Breast epithelium (tissue), 4 donors: ENCODE measurements at regions not wholly inside any gene's neighbourhood (a gene's known extent, or its start where the extent isn't known, plus 50 kb on each side); places are given as distances from the start of the nearest gene placed in this dataset.

ENCODE experiments used
- DNase-seq, 2 donors: peaks; one replicate each; pipeline ENCODE4 v3.0.0-alpha.2; 2019; ENCODE audit warnings: low spot score in 2 of 2
- H3K27ac ChIP-seq, 2 donors: fragments of 200-600 bp; sonication (generic) in 1 of 2; one replicate each; pipeline ENCODE4 v1.5.1; 2016 to 2019; ENCODE audit warnings: mild to moderate bottlenecking in 1 of 2
- H3K27me3 ChIP-seq, 2 donors: fragments of 200-600 bp; sonication (generic) in 1 of 2; one replicate each; pipeline versions ENCODE4 v1.5.1 to v1.6.0; 2017 to 2019; ENCODE audit warnings: control low read depth in 1 of 2, mild to moderate bottlenecking in 1 of 2
- H3K36me3 ChIP-seq: fragments of 200-600 bp; one replicate; pipeline ENCODE4 v1.5.1; 2019
- H3K4me1 ChIP-seq, 2 donors: fragments of 200-600 bp; sonication (generic); one replicate each; pipeline ENCODE4 v1.5.1; 2016 to 2019; ENCODE audit warnings: control low read depth in 1 of 2
- H3K4me3 ChIP-seq, 3 donors: fragments of 200-600 bp; sonication (generic); 1 replicate in 2 of 3; 2 replicates in 1 of 3; pipeline ENCODE4 v1.5.1; 2016 to 2019; ENCODE audit warnings: mild to moderate bottlenecking in 3 of 3, moderate library complexity in 2 of 3
- H3K9me3 ChIP-seq, 2 donors: fragments of 200-600 bp; sonication (generic) in 1 of 2; one replicate each; pipeline ENCODE4 v1.5.1; 2016 to 2019; ENCODE audit warnings: control low read depth in 1 of 2
- CTCF ChIP-seq, 3 donors: fragments of 450-650 bp; IDR thresholded peaks; one replicate each; pipeline ENCODE4 v1.5.1; 2016 to 2017; ENCODE audit warnings: antibody characterized with exemption in 3 of 3, mild to moderate bottlenecking in 3 of 3, moderate library complexity in 3 of 3
- POLR2A ChIP-seq: fragments of 450-650 bp; IDR thresholded peaks from one replicate; pipeline ENCODE4 v1.6.1; 2016; ENCODE audit warnings: antibody characterized with exemption, mild to moderate bottlenecking, moderate library complexity
- POLR2AphosphoS5 ChIP-seq, 3 donors: sonication (generic); formaldehyde crosslinking; IDR thresholded peaks; one replicate each; pipeline ENCODE4 v1.6.1; 2017; ENCODE audit warnings: antibody characterized with exemption in 3 of 3
- intact Hi-C: fragments of 100-400 bp; cut with DNase I; formaldehyde crosslinking; loops from one replicate; pipeline ENCODE4 v1.15.1; 2023; ENCODE audit warnings: low total_unique reads

DNA sequence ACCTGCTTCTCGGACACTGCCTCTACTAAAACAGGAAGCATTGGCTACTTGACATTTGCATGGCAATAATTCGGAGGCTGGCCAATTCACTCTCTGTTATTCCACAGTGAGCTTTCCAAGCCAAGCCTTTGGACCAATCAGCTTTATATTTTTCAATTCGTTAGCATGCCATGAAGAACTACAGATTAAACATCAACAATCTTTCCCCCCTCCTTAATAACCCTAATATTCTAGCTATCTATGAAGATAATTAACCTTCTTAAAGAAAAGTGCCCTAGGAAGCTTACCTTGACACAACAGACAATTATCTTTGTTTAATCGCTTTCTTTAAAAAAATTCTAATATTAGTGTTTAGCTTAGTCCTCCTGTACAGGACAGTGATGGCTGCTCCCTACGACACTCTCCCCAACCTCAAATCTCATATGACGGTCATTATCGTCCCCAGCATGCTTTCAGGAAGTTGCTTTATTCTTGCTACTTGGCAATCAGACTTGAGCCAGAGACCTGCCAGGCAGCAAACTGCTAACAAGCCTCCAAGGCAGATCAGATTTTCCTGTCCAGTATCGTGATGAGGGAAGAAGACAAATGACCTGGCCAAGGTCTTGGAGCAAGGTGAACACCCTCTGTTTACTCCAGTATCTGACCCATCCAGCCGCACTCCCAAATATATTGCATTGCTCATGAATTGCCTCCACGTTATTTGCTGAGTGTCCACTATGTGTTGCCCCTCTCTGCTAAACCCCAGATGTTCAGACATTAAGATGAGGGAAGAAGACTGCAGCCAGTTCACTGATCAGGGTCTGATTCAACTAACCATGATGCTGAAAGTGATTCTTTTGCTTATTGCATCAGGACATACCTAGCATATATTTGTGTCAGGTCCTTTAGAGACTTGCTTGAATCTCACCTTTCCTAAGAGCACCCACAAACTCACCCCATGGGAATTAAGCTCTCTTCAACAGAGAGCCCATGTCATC lies 68.1 kb upstream of the LPP start:
- no peak for DNase-seq
- TF ChIP-seq CTCF (IDR thresholded peaks at IDR 0.05) (no peak), POLR2AphosphoS5 (IDR thresholded peaks at IDR 0.05) (no peak), POLR2A (no peak)
- Histone ChIP-seq H3K4me3 (no peak overlapping the region), H3K4me1 (no peaks in the 10 kb centered on the region), H3K36me3 (no peaks in the 10 kb centered on the region), H3K27ac (no peak overlapping the region), H3K27me3 (no peaks in the 10 kb centered on the region), H3K9me3 (no peaks in the 10 kb centered on the region)
- intact Hi-C loops = no loop called here

DNA sequence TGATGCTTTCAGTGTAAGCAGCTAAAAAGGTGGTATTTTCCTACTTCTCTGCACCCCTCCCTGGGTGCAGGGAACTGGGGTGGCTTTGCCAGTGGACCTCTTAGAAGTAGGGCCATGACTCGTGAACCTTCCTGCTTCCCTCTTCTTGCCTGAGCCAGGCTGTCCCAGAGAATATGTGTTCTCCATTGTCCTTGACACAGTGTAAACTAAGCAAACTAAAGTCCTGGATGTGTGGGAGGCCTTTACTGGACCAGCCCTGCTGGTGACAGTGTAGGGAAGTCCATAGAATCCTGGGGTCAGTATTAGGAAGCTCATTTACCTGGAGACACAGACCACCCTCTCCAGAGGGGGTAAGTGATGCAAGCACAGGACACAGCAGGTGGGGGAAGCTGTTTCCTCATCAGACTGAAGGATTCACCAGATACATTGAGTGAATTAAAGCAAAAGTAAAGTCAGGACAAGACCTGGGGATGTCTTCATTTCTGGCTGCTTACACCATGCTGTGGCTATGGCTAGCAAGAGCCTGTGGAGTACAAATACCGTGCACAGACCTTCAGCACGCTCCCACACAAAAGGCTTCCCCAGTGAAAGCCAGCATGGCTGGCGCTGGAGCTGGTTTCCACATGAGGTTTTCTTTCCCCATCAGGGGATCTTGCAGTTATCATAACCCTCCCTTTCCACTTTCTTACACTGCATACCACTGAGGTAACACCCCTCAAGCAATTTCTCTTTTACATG lies 64.8 kb upstream of the LPP start:
- Histone ChIP-seq H3K9me3 (no peaks in the 10 kb centered on the region), H3K36me3 (no peaks in the 10 kb centered on the region), H3K4me3 (no peak overlapping the region), H3K27me3 (no peaks in the 10 kb centered on the region), H3K4me1 (no peaks in the 10 kb centered on the region), H3K27ac (no peak overlapping the region)
- intact Hi-C loops = no loop called here
- TF ChIP-seq POLR2AphosphoS5 (IDR thresholded peaks at IDR 0.05) (no peak), POLR2A (no peak), CTCF (IDR thresholded peaks at IDR 0.05) (no peak)
- DNase-seq = no peak

- DNase-seq = no peak
- intact Hi-C loops = no loop called here
Observed at GRCh38 chr3:188090620-188091309, 63.2 kb upstream of the LPP start.

DNA sequence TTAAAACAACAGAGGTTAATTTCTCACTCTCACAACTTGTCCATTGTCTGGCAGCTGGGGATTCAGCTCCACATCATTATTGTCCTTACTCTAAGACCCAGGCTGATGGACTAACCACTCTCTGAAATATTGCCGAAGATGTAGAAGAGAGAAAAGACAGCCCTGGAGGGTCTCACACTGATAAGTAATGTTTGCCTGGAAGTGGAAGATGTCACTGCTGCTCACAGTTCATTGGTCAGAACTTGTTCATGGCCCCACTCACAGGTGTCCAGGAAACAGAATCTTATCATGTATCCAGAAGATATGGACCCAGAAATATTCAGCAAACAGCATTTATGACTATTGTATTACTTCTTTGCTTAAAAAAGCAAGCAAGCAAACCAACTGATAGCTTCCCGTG lies 62.2 kb upstream of the LPP start:
- H3K4me1 ChIP-seq = no peaks in the 10 kb centered on the region
- no peak overlapping the region for H3K27ac ChIP-seq
- TF ChIP-seq CTCF (IDR thresholded peaks at IDR 0.05) = no peak
- TF ChIP-seq POLR2AphosphoS5 (IDR thresholded peaks at IDR 0.05) = no peak
- no peak for TF ChIP-seq POLR2A
- no peak for DNase-seq
- H3K36me3 ChIP-seq = no peaks in the 10 kb centered on the region
- no peak overlapping the region for H3K4me3 ChIP-seq
- intact Hi-C loops = no loop called here
- H3K9me3 ChIP-seq = no peaks in the 10 kb centered on the region
- H3K27me3 ChIP-seq = no peaks in the 10 kb centered on the region

More at GRCh38 chr3:188090620-188091309, 63.2 kb upstream of the LPP start:
- Histone ChIP-seq H3K4me3 (no peak overlapping the region), H3K4me1 (no peaks in the 10 kb centered on the region), H3K9me3 (no peaks in the 10 kb centered on the region), H3K36me3 (no peaks in the 10 kb centered on the region), H3K27me3 (no peaks in the 10 kb centered on the region), H3K27ac (no peak overlapping the region)
- TF ChIP-seq POLR2A (no peak), CTCF (IDR thresholded peaks at IDR 0.05) (no peak), POLR2AphosphoS5 (IDR thresholded peaks at IDR 0.05) (no peak)
